Thyroid gland (tissue), 4 donors: ENCODE measurements at regions not wholly inside any gene's neighbourhood (a gene's known extent, or its start where the extent isn't known, plus 50 kb on each side); places are given as distances from the start of the nearest gene placed in this dataset.
"Not testable (repeated sequence)": the region's sequence is repeated elsewhere in the genome, so short reads cannot be mapped to it uniquely, and the experiment has no call there.

Source experiments
- DNase-seq, 2 donors: peaks; one replicate each; pipeline ENCODE4 v3.0.0-alpha.2; 2019
- H3K27ac ChIP-seq, 3 donors: fragments of 200-600 bp; sonication (generic); 1 replicate in 2 of 3; 2 replicates in 1 of 3; pipeline ENCODE4 v1.5.1; 2016 to 2019; ENCODE audit warnings: mild to moderate bottlenecking in 1 of 3, moderate library complexity in 1 of 3
- H3K27me3 ChIP-seq: fragments of 200-600 bp; sonication (generic); one replicate; pipeline ENCODE4 v1.5.1; 2019
- H3K36me3 ChIP-seq, 2 donors: fragments of 200-600 bp; sonication (generic); one replicate each; pipeline ENCODE4 v1.5.1; 2016 to 2019
- H3K4me1 ChIP-seq, 2 donors: fragments of 200-600 bp; sonication (generic); one replicate each; pipeline ENCODE4 v1.5.1; 2017 to 2019
- H3K4me3 ChIP-seq, 3 donors: fragments of 200-600 bp; sonication (generic); replicated peaks in 1 of 3; 1 replicate in 2 of 3; 2 replicates in 1 of 3; pipeline ENCODE4 v1.5.1; 2016; ENCODE audit warnings: mild to moderate bottlenecking in 1 of 3
- H3K9me3 ChIP-seq: fragments of 200-600 bp; sonication (generic); one replicate; pipeline ENCODE4 v1.5.1; 2017
- CTCF ChIP-seq, 6 experiments: fragments of 200-600 bp in 3 of 6; fragments of 450-650 bp in 3 of 6; sonication (generic) in 3 of 6; IDR thresholded peaks; one replicate each; pipeline ENCODE4 v1.5.1; 2016 to 2019; ENCODE audit warnings: antibody characterized with exemption in 6 of 6, mild to moderate bottlenecking in 2 of 6, inconsistent platforms in 1 of 6, moderate library complexity in 1 of 6
- POLR2A ChIP-seq, 2 donors: fragments of 450-650 bp; IDR thresholded peaks; one replicate each; pipeline ENCODE4 v1.6.1; 2017; ENCODE audit warnings: antibody characterized with exemption in 2 of 2, mild to moderate bottlenecking in 2 of 2, moderate library complexity in 1 of 2
- WGBS, 2 donors: methylation state at CpG; one replicate each; pipeline ENCODE4 v1.1.5; 2017; 5-methylcytosine and 5-hydroxymethylcytosine counted together
- intact Hi-C: fragments of 100-400 bp; cut with DNase I; formaldehyde crosslinking; loops from one replicate; pipeline ENCODE4 v1.15.1; 2023

- no peak overlapping the region for H3K4me3 ChIP-seq
- intact Hi-C loops = no loop called here
- WGBS, 2 donors = 81 to 97% methylated on average over 3 of the region's 3 CpGs
Measured at GRCh38 chr4:108443585-108443984, 176.8 kb upstream of the RPL34 start.

DNA sequence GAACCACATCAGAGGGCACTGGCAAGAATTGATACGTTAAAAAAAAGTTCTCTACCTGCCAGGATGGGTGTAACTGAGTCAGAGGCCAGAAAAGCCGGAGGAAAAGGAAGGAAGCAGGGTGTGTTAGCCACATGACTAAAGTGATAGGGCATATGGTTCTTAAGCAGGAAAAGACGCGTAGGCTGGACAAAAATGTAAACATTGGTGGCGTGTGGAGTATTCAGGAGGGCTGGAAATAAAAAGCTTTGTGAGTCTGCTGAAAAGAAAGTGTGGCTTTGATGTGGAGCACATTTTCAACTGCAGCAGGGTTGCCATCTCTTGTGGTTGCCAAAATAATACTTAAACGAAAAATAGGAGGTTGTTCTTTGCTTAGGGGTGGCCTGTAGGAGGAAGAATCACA, 186.5 kb upstream of the RPL34 start:
- Histone ChIP-seq H3K9me3 (no peaks in the 10 kb centered on the region), H3K27me3 (no peaks in the 10 kb centered on the region), H3K27ac (no peak overlapping the region), H3K36me3 (no peaks in the 10 kb centered on the region), H3K4me1 (no peaks in the 10 kb centered on the region), H3K4me3 (no peak overlapping the region)
- intact Hi-C loops = no loop called here
- DNase-seq = no peak
- WGBS, 2 donors = 52 to 59% methylated on average over 6 of the region's 6 CpGs
- TF ChIP-seq CTCF (IDR thresholded peaks at IDR 0.05) = no peak
- TF ChIP-seq POLR2A (IDR thresholded peaks at IDR 0.05) = no peak

More at GRCh38 chr4:108443585-108443984, 176.8 kb upstream of the RPL34 start:
- no peaks in the 10 kb centered on the region for H3K27me3 ChIP-seq
- no peak for DNase-seq
- H3K9me3 ChIP-seq = no peaks in the 10 kb centered on the region
- no peaks in the 10 kb centered on the region for H3K36me3 ChIP-seq
- no peak overlapping the region for H3K27ac ChIP-seq
- TF ChIP-seq CTCF (IDR thresholded peaks at IDR 0.05) = no peak
- TF ChIP-seq POLR2A (IDR thresholded peaks at IDR 0.05) = no peak
- no peaks in the 10 kb centered on the region for H3K4me1 ChIP-seq

- H3K27me3 ChIP-seq, DNase-seq, H3K9me3 ChIP-seq, H3K4me3 ChIP-seq, H3K27ac ChIP-seq, intact Hi-C loops, H3K4me1 ChIP-seq, H3K36me3 ChIP-seq: not testable (repeated sequence)
- 68 to 93% methylated on average over 1 of the region's 1 CpG for WGBS, 2 donors
Measured at GRCh38 chr4:108433394-108433793, 187.0 kb upstream of the RPL34 start.

DNA sequence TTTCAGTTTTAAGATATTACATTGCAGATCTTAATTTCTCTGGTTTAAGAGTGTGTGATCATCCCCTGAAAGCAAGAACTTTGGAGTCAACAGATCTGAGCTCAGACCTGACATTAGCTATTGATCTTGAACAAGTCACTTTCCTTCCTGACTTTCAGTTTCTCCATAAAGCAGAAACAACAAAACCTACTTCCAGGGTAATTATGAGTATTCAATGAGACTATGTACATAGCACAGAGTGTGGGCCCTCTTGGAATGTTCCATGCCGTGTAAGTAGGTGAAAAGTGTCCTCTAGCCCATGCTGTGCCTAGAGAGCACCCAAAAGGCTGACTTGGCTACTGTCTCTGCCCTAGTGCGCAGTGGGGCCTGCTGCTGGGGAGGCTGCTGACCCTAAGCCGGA, 188.0 kb upstream of the RPL34 start:
- 73 to 82% methylated on average over 3 of the region's 3 CpGs for WGBS, 2 donors
- H3K4me3 ChIP-seq = no peak overlapping the region
- no peaks in the 10 kb centered on the region for H3K4me1 ChIP-seq
- no peak overlapping the region for H3K27ac ChIP-seq
- H3K27me3 ChIP-seq = no peaks in the 10 kb centered on the region
- no peak for DNase-seq
- intact Hi-C loops = no loop called here
- no peaks in the 10 kb centered on the region for H3K36me3 ChIP-seq
- TF ChIP-seq POLR2A (IDR thresholded peaks at IDR 0.05) = no peak
- TF ChIP-seq CTCF (IDR thresholded peaks at IDR 0.05) = no peak
- H3K9me3 ChIP-seq = no peaks in the 10 kb centered on the region

DNA sequence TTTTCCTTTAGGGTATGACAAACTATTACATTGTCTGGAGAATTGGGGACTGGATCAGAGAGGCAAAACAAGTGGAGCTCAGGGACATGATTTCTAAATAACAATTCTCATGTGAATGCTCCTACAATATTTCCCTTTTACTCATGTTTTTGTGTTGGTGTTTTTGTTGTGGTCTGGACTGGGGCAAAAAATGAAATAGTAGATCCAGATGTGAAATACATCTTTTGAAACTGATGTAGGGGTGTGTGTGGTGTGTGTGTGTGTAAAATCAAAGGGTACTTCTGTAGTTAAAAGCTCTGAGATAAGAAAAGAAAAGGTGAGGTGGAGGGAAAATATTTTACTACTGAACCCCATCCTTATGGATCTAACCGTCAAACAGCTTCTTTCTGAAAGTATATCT, 188.4 kb upstream of the RPL34 start:
- Histone ChIP-seq H3K9me3 (no peaks in the 10 kb centered on the region), H3K4me1 (no peaks in the 10 kb centered on the region), H3K4me3 (no peak overlapping the region), H3K27ac (no peak overlapping the region), H3K27me3 (no peaks in the 10 kb centered on the region), H3K36me3 (no peaks in the 10 kb centered on the region)
- intact Hi-C loops = no loop called here
- 89 to 92% methylated on average over 1 of the region's 1 CpG for WGBS, 2 donors
- no peak for TF ChIP-seq POLR2A (IDR thresholded peaks at IDR 0.05)
- TF ChIP-seq CTCF (IDR thresholded peaks at IDR 0.05) = no peak
- no peak for DNase-seq

DNA sequence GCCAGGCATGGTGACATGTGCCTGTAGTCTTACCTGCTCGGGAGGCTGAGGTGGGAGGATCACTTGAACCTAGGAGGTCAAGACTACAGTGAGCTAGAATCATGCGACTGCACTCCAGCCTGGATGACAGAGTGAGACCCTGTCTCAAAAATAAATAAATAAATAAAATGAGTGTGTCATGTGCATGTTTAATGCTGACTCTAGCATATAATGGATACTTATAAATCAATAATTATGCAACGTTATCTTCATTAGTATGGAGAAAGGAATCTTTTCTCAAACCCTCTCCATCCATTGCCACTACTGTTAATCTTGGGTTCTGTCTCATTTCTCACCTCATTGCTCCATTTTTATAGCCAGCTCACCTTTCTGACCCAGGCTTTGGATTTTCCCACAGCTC, 189.5 kb upstream of the RPL34 start:
- DNase-seq = no peak
- intact Hi-C loops = no loop called here
- H3K27ac ChIP-seq = no peak overlapping the region
- no peaks in the 10 kb centered on the region for H3K9me3 ChIP-seq
- TF ChIP-seq CTCF (IDR thresholded peaks at IDR 0.05) (no peak), POLR2A (IDR thresholded peaks at IDR 0.05) (no peak)
- WGBS, 2 donors = 91 to 94% methylated on average over 3 of the region's 3 CpGs
- no peak overlapping the region for H3K4me3 ChIP-seq
- no peaks in the 10 kb centered on the region for H3K4me1 ChIP-seq
- H3K36me3 ChIP-seq = no peaks in the 10 kb centered on the region
- H3K27me3 ChIP-seq = no peaks in the 10 kb centered on the region
